ENCODE measurements at regions not wholly inside any gene's neighbourhood (a gene's known extent, or its start where the extent isn't known, plus 50 kb on each side); places are given as distances from the start of the nearest gene placed in this dataset.

DNA sequence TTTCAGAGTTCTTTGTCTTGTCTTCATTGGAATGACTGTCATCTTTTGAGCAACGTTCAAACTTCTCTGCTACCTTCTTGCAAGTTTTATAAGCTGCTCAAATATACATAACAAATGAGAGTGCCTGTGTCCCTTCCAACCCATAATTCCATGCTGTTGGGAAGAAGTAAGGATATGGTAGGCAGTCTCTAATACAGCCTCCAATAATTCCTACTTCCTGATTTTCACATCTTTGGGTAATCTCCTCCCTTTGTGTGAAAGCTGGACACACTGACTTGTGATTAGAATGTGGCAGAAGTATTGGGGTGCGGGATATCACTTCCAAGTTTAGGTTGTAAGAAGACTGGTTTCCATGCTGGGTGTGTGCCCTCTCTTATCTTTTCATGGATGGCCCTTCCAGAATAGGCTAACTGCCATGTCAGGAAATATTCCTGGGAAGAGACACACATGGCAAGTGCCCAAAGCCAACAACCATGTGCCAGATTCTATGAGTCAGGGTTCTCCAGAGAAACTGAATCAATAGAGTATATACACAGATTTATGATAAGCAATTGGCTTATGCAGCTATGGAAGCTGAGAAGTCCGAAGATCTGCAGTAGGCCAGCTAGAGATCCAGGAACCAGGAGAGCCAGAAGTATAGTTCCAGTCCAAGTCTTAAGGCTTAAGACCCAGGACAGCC, 531.3 kb downstream of the NTRK2 start:
- H3K9me3 ChIP-seq (ENCODE audit: control insufficient read depth, insufficient read depth, low read length): peaks cover 17% of the 10 kb centered on the region
- WGBS, 2 experiments (ENCODE audit: extremely low coverage in 2 of 2, insufficient read length in 1 of 2): 0% methylated on average over 1 of the region's 3 CpGs; no CpG with 5 or more reads in 1 of the 2 experiments
- no TSS peak for BruUV-seq (replicated peaks)
- no peak overlapping the region for H3K9ac ChIP-seq (ENCODE audit: low read depth, low read length)
- ChIA-PET POLR2A (ENCODE audit: unreplicated experiment) (no interaction called here), CTCF (no interaction called here)
- H3K23ac ChIP-seq (ENCODE audit: low read depth, low read length): no peak overlapping the region
- H3K27ac ChIP-seq (ENCODE audit: insufficient read depth, low read length): no peak overlapping the region
- H3K56ac ChIP-seq (ENCODE audit: extremely low read depth, insufficient read depth, low read length): no peak overlapping the region
- no peak overlapping the region for H2AFZ ChIP-seq (replicated peaks; ENCODE audit: low read length, poor library complexity)
- no peaks in the 10 kb centered on the region for H3K27me3 ChIP-seq (ENCODE audit: control insufficient read depth, insufficient read depth, low read length)
- in situ Hi-C loops (cut with MboI; ENCODE audit: low sequenced_read_pairs) (no loop called here), intact Hi-C loops (cut with micrococcal nuclease) (no loop called here), dilution Hi-C loops (cut with HindIII; ENCODE audit: low sequenced_read_pairs, unreplicated experiment) (no loop called here)
- H4K5ac ChIP-seq (ENCODE audit: low read depth, low read length): no peak overlapping the region
- H4K20me1 ChIP-seq (ENCODE audit: insufficient read depth, low read length): no peaks in the 10 kb centered on the region
- no peak overlapping the region for H4K91ac ChIP-seq (ENCODE audit: insufficient read depth, low read depth, low read length)
- no peak overlapping the region for H2AK5ac ChIP-seq (ENCODE audit: low read depth, low read length)
- no peak for ATAC-seq (ENCODE audit: low read depth)
- H3K79me1 ChIP-seq (ENCODE audit: low read depth in 1 of 2, low read length in 2 of 2): no peaks in the 10 kb centered on the region
- no peak overlapping the region for H3K14ac ChIP-seq (replicated peaks; ENCODE audit: low read depth, low read length)
- no peak overlapping the region for H2BK120ac ChIP-seq (ENCODE audit: low read depth, low read length)
- no peaks in the 10 kb centered on the region for H3K4me1 ChIP-seq (ENCODE audit: control insufficient read depth, insufficient read depth, low read length)
- no peaks in the 10 kb centered on the region for H3K36me3 ChIP-seq (ENCODE audit: control insufficient read depth, insufficient read depth, low read length)
- H2AK9ac ChIP-seq (replicated peaks; ENCODE audit: low read depth, low read length, poor library complexity): no peak overlapping the region
- no peak overlapping the region for H3K4me2 ChIP-seq (ENCODE audit: low read depth, low read length)
- H3K4me3 ChIP-seq (ENCODE audit: insufficient read depth, low read depth, low read length): no peak overlapping the region
- H3K4ac ChIP-seq (ENCODE audit: low read depth, low read length): no peak overlapping the region
- no peak for DNase-seq
- no peak overlapping the region for H2BK5ac ChIP-seq (ENCODE audit: low read depth, low read length, poor library complexity, severe bottlenecking)
- H3K9me1 ChIP-seq (ENCODE audit: insufficient read depth, low read length): no peaks in the 10 kb centered on the region
- no peak overlapping the region for H4K8ac ChIP-seq (ENCODE audit: low read depth in 2 of 2, low read length in 2 of 2)
- no peak overlapping the region for H3K18ac ChIP-seq (ENCODE audit: low read depth, low read length)
- no peak overlapping the region for H2BK20ac ChIP-seq (ENCODE audit: low read depth, low read length)
- no peak overlapping the region for H2BK15ac ChIP-seq (ENCODE audit: low read depth, low read length)
- TF ChIP-seq MXI1 (IDR thresholded peaks at IDR 0.05; ENCODE audit: borderline replicate concordance, low read depth, low read length) (no peak), CEBPB (IDR thresholded peaks at IDR 0.05; ENCODE audit: low read depth, low read length) (no peak), FOS (IDR thresholded peaks at IDR 0.05; ENCODE audit: low read depth, low read length) (no peak)
